ENCODE measurements at regions not wholly inside any gene's neighbourhood (a gene's known extent, or its start where the extent isn't known, plus 50 kb on each side); places are given as distances from the start of the nearest gene placed in this dataset.

DNA sequence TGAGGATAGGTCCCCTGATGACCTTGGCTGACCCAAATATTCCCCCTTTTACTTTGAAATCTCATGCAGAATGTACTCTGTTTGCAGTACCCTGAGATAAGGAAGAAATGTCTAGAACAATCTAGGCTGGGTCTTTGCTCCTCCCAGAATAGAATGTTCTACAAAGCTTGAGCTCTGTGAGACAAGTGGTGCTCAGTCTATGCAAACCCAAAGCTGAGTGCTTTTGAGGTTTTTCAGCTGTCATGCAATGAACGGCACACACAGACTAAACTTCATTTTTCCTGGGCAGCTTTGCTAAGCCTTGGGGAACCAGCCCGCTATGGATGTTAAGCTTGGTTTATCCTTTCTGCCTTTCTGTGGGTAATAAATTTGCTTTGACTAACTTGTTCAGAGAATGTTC lies 513.6 kb downstream of the FAT4 start:
- DNase-seq (ENCODE audit: extremely low read depth in 1 of 11, low read depth in 9 of 11, low spot score in 4 of 11) = no peak

DNA sequence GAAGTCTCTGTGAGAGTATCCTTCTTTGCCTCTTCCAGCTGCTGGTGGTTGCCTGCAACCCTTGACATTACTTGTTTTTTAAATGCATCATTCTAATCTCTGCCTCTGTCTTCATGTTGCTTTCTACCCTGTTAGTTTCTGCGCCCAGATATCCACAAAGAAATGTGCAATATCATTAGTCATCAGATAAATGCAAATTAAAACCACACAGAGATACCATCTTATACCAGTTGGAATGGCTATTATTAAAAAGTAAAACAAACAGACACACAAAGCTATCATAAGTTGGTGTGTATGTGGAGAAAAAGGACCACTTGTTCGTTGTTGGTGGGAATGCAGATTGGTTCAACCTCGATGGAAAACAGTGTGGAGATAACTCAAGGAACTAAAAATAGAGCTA lies 517.4 kb downstream of the FAT4 start:
- no peak for DNase-seq (ENCODE audit: extremely low read depth in 1 of 11, low read depth in 9 of 11, low spot score in 4 of 11)

DNA sequence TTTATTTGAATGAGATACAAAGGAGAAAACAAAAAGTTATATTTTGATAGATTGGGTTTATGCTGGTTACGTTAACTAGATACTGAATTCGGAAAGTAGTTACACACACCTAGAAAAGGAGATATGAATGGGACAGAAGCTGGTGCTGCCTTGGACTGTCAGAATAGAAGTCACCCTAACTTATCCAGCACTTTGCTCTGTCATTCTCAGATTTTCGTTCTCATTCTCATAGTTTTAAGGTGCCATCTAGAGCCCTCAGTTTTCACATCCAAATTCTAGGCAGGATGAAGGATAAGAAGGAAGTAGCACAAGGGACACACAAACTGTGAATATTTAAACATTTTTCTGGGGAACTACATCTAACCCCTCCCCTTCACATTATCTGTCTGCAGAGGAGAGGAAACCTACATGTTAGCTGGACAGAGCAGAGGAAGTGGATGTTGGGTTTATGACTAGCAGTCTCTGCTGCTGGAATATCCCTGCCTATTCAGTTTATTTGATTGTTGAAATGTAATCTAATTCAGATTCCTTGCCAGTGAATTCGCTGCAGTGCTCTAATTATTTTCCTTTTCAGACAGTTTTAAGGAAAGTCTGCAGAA lies 521.9 kb downstream of the FAT4 start:
- no peak for DNase-seq (ENCODE audit: extremely low read depth in 1 of 11, low read depth in 9 of 11, low spot score in 4 of 11)

DNA sequence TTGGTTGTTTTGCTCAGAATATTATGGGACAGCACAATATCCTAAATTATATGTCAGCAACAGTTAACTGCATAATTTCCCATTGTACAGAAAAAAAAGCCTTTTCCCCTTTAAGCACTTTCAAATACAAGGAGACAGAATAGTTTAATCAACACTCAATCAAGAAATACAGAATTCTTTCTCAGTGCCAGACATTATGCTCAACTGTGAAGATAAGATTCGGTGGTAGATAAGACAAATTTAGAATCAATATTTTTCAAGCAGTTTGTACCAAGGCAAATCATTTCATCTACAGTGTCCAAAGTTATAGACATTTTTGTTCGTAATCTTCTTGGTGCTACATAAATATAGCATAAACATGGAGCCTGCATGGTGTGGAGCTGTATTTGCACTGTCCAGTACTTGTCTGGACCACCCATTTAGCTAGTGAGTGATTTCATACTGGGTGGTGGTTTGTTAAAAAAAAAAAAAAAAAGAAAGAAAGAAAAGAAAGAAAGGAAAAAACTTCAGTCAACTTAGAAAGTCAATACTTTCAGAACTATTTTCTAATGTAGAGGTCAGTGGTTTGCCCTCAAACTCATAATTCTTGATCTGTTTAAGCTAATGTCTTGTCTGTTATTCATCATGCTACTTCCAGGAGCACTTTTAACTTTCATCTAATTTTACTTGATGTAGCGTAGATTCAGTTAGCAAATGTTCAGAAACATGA lies 522.9 kb downstream of the FAT4 start:
- DNase-seq (ENCODE audit: extremely low read depth in 1 of 11, low read depth in 9 of 11, low spot score in 4 of 11) = no peak

GRCh38 chr4:125838202-125838601 lies 523.4 kb downstream of the FAT4 start:
- DNase-seq (ENCODE audit: extremely low read depth in 1 of 11, low read depth in 9 of 11, low spot score in 4 of 11) = no peak

GRCh38 chr4:125838924-125839323 lies 524.2 kb downstream of the FAT4 start:
- no peak for DNase-seq (ENCODE audit: extremely low read depth in 1 of 11, low read depth in 9 of 11, low spot score in 4 of 11)

DNA sequence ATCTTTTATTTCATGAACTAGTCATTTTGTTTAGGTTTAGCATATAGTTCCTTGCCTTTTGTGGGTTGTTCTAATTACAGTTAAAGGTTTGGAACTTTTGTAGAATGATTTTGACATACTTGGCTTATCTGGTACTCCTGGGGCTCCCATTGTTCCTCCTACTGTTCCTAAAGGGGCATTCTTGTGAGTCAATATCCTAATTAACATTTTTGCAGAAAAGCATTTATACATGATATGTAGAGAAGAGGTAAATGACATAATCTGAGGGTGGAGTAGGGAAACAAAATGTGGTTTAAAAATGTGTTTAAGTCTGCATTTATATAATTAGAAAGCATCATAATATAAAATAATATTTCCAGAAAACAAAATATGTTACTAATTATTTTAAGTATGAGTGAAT lies 529.2 kb downstream of the FAT4 start:
- DNase-seq (ENCODE audit: extremely low read depth in 1 of 11, low read depth in 9 of 11, low spot score in 4 of 11) = no peak

GRCh38 chr4:125847518-125847917 lies 532.8 kb downstream of the FAT4 start:
- no peak for DNase-seq (ENCODE audit: extremely low read depth in 1 of 11, low read depth in 9 of 11, low spot score in 4 of 11)

- no peak for DNase-seq (ENCODE audit: extremely low read depth in 1 of 11, low read depth in 9 of 11, low spot score in 4 of 11)
Observed at GRCh38 chr4:125849869-125850268, 535.1 kb downstream of the FAT4 start.

- peak in 1 of 11 donors; percentile 9 for DNase-seq (ENCODE audit: extremely low read depth in 1 of 11, low read depth in 9 of 11, low spot score in 4 of 11)
Observed at GRCh38 chr4:125891597-125892258, 577.0 kb downstream of the FAT4 start.

DNA sequence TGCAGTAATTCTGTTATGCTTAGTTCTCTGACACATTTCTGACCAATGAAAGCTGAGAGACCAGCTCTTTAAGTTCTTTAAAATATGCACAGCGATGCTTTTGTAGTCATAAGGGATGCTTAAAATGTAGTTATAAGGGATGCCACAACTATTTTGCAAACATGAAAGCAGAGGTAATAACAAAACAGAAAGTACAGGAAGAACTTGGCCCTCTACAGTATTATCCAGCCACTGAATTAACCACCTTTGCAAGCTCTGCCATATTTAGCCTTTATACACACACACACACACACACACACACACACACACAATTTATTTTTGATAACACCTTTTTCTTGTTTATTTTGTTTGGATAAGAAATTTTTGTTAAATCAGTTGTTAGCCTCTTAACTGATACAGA lies 590.0 kb downstream of the FAT4 start:
- DNase-seq (ENCODE audit: extremely low read depth in 1 of 11, low read depth in 9 of 11, low spot score in 4 of 11) = no peak

DNA sequence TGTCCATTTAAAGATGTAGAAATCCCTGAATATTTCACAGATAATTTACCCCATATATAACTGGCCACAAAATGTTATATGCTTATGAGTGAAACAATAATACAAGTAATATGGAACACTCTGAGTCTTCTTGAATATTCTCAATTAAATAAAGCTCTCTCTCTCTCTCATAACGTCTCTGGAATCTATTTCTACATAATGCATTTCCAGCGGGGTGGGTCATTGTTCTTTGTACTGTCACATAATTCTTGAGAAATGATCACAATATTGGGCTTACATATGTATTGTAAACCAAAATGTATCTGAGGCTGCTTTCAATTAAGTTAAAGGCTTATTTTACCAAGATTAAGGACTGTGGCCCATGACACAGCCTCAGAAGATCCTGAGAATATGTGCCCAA lies 596.3 kb downstream of the FAT4 start:
- DNase-seq (ENCODE audit: extremely low read depth in 1 of 11, low read depth in 9 of 11, low spot score in 4 of 11) = no peak

DNA sequence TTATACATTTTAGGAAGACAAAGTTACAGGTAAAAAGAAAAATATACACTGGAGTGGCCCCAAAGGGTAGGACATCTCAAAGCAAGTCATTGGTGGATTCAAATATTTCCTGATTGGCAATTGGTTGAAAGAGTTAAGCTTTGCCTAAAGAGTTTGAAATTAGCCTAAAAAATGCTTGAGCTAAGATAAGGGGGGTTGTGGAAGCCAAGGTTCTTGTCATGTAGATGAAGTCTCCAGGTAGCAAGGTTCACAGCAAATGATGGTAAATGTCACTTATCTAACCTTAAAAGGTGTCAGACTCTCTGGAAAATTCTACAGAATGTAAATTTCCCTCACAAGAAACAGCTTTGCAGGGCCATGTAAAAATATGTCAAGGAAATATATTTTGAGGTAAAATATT lies 596.7 kb downstream of the FAT4 start:
- no peak for DNase-seq (ENCODE audit: extremely low read depth in 1 of 11, low read depth in 9 of 11, low spot score in 4 of 11)

GRCh38 chr4:125917559-125917958 lies 602.8 kb downstream of the FAT4 start:
- no peak for DNase-seq (ENCODE audit: extremely low read depth in 1 of 11, low read depth in 9 of 11, low spot score in 4 of 11)

DNA sequence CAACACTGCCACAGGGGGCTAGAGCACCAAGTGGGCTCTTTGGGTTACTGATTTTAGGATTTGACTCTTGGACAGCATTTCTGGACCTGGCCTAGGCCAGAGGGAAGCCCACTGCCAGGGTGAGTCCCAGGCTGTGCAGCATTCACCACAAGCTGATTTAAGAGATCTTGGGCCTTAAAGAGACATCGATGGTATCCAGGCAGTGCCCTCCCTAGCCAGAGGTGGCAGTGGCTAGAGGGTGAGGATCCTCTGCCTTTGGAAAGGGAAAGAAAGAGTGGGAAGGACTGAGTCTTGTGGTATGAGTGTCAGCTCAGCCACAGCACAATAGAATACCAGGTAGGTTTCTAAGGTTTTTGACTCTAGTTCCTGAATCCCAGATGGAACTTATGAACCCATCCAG lies 613.9 kb downstream of the FAT4 start:
- DNase-seq (ENCODE audit: extremely low read depth in 1 of 11, low read depth in 9 of 11, low spot score in 4 of 11) = no peak

DNA sequence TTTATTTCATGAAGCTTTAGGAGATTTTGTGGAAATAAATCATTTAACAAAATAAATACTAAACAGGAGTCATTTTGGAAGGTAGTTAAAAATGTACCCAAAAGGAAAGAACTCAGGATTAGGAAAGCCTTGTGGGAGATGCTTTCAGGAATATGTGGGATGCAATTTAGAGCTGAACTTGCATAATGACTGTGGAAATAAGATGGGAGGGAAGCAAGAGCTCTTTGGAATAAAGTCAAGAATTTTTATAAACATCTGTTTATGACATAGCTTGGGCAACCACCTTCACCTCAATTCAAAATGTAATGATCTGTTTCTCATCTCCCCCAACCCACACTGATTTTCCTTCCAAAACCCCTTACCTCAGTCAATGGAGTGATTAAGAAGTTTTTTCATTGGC lies 623.8 kb downstream of the FAT4 start:
- no peak for DNase-seq (ENCODE audit: extremely low read depth in 1 of 11, low read depth in 9 of 11, low spot score in 4 of 11)

- DNase-seq (ENCODE audit: extremely low read depth in 1 of 11, low read depth in 9 of 11, low spot score in 4 of 11) = no peak
Observed at GRCh38 chr4:125940426-125940825, 625.7 kb downstream of the FAT4 start.

GRCh38 chr4:125944966-125945365 lies 630.2 kb downstream of the FAT4 start:
- no peak for DNase-seq (ENCODE audit: extremely low read depth in 1 of 11, low read depth in 9 of 11, low spot score in 4 of 11)

- no peak for DNase-seq (ENCODE audit: extremely low read depth in 1 of 11, low read depth in 9 of 11, low spot score in 4 of 11)
Observed at GRCh38 chr4:125948021-125948420, 633.3 kb downstream of the FAT4 start.

DNA sequence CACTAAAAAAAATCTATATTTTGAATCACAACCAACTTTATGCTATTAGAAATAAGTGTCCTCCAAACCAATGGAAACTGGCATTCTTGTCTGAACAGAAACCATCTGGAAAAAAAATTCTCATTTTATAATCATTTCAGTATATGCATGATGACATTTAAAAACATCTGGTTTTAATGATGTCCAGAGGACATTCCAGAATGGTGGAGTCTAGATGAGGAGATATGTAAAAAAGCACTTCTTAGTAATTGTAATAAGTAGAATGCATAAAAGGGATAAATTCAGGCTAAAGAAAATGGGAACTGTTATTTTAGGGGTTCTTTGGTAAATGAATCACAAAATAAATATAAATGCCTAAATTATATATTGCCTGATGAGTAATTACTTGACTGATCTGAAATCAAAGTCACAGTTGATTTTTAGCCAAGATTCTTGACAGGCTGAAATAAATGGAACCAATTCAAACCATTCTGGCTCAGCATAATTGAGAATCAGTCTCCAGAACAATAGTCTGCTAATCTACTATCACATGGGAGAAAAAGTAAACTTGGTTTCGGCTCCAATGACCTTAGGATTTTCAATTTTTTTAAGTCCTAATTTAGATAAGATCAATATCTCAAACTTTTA lies 636.6 kb downstream of the FAT4 start:
- no peak for DNase-seq (ENCODE audit: extremely low read depth in 1 of 11, low read depth in 9 of 11, low spot score in 4 of 11)

All from renal cortex interstitium (tissue), 11 donors.